ENCODE measurements at regions not wholly inside any gene's neighbourhood (a gene's known extent, or its start where the extent isn't known, plus 50 kb on each side); places are given as distances from the start of the nearest gene placed in this dataset.
"Not testable (repeated sequence)": the region's sequence is repeated elsewhere in the genome, so short reads cannot be mapped to it uniquely, and the experiment has no call there.

DNA sequence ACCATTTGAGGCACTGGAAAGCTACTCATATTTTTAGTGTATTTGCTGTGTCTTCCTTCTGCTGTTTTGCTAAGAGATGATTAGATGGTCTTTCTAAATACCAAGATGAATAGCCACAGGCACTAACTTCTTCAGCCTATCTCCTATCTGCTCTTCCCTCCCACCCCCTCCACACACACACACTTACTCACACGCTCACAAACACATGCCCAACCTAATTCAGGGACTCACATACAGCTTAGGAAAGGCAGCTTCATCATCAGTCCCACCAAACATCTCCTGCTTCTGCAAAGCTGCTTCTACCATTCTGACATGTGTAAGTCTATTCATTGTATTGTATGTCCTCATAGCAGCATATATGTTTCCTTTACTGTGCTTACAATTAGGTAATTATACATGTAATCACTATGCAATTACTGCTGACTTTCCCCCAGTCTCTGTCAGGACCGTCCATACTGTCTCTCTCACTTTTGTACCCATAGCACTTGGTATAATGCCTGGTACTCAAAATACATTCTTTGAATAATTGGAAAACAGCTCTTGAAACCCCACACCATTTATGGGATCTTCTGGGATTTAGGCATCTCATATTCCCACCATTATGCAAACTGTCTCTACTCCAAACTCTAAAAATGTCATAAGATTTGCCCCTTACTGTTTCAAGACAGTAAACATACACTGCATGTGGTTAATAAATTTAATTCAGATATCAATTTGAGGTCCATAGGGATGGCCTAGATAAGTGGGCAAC, 83.3 kb upstream of the HIF1A start:
- intact Hi-C loops (cut with DNase I; ENCODE audit: low total_unique reads): no loop called here
- no peak overlapping the region for H3K27ac ChIP-seq
- H3K27me3 ChIP-seq: no peaks in the 10 kb centered on the region
- H3K4me1 ChIP-seq: no peaks in the 10 kb centered on the region
- no peak overlapping the region for H3K4me3 ChIP-seq
- no peak for DNase-seq
- H3K9me3 ChIP-seq: no peaks in the 10 kb centered on the region
- H3K36me3 ChIP-seq: no peaks in the 10 kb centered on the region
- TF ChIP-seq, protein P1, sequence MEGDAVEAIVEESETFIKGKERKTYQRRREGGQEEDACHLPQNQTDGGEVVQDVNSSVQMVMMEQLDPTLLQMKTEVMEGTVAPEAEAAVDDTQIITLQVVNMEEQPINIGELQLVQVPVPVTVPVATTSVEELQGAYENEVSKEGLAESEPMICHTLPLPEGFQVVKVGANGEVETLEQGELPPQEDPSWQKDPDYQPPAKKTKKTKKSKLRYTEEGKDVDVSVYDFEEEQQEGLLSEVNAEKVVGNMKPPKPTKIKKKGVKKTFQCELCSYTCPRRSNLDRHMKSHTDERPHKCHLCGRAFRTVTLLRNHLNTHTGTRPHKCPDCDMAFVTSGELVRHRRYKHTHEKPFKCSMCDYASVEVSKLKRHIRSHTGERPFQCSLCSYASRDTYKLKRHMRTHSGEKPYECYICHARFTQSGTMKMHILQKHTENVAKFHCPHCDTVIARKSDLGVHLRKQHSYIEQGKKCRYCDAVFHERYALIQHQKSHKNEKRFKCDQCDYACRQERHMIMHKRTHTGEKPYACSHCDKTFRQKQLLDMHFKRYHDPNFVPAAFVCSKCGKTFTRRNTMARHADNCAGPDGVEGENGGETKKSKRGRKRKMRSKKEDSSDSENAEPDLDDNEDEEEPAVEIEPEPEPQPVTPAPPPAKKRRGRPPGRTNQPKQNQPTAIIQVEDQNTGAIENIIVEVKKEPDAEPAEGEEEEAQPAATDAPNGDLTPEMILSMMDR (IDR thresholded peaks at IDR 0.05): no peak
- TF ChIP-seq POLR2A (IDR thresholded peaks at IDR 0.05): no peak

DNA sequence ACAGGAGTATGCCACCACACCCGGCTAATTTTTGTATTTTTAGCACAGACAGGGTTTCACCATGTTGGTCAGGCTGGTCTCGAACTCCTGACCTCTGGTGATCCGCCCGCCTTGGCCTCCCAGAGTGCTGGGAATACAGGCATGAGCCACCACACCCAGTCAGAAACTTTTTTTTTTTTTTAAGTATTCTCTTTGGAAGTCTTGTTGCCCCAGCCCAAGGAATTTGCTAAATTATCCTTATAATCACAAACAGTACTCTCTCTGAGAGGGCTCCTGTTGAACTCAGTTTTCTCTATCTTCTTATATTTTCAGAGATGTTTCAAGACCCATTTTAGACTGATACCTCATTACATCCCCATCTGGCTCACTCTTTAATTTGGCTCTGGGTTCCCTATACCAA, 82.3 kb upstream of the HIF1A start:
- H3K27me3 ChIP-seq; H3K4me3 ChIP-seq; H3K9me3 ChIP-seq; H3K4me1 ChIP-seq; intact Hi-C loops (cut with DNase I; ENCODE audit: low total_unique reads); H3K27ac ChIP-seq; DNase-seq; H3K36me3 ChIP-seq: not testable (repeated sequence)

DNA sequence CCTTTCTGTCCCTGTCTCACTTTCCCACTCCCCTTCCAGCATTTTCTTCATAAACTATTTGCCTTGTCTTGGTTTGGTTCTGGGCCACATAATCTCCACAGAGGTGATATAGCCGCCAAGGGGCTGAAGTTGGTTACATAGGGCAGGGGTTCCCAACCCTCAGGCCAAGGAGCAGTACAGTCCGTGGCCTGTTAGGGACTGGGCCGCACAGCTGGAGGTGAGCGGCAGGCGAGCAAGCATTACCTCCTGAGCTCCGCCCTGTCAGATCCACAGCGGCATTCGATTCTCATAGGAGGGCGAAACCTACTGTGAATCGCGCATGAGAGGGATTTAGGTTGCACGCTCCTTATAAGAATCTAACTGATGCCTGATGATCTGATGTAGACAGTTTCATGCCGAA, 80.6 kb upstream of the HIF1A start:
- H3K9me3 ChIP-seq: no peaks in the 10 kb centered on the region
- H3K27ac ChIP-seq: no peak overlapping the region
- TF ChIP-seq, protein P1 (IDR thresholded peaks at IDR 0.05): no peak
- TF ChIP-seq POLR2A (IDR thresholded peaks at IDR 0.05): no peak
- H3K27me3 ChIP-seq: no peaks in the 10 kb centered on the region
- intact Hi-C loops (cut with DNase I; ENCODE audit: low total_unique reads): no loop called here
- H3K36me3 ChIP-seq: no peaks in the 10 kb centered on the region
- H3K4me1 ChIP-seq: no peaks in the 10 kb centered on the region
- H3K4me3 ChIP-seq: no peak overlapping the region
- DNase-seq: no peak

DNA sequence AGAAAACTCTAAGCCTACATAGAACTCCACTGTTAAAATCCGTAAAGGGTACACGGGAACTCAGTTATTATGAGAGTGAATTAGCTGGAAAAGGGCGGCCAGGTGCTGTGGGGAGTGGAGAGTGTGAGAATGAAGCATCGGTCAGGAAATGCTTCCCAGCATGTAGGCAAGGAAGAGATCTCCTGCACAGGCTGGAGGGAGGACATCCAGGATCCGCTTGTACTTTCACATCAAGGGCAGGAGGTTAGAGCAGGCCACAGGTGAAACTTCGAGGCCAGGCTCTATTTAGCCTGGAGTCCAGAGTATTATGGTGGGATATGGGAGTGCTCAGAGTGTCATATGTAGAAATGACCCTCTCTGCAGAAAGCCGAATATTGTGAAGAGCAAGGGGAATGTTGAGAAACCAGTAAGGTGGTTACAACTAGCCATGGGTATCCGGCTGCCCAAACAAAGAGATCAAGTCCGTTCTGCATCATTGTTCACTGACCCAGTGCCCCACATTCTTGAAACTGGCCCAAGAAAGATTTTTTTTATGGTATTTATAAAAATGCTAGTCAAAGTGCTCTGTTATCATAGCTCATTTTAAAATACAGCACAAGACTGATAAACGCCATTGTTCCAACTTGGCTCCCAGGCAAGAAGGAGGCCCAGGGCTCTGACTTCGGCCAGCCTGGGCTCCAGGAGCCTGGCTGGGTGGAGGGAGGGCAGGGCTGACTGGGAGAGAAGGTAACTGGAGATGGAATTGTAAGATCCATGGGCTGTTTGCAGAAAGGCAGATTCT, 79.4 kb upstream of the HIF1A start:
- Histone ChIP-seq H3K4me3 (no peak overlapping the region), H3K9me3 (no peaks in the 10 kb centered on the region), H3K27me3 (no peaks in the 10 kb centered on the region), H3K27ac (peak overlapping the region in 1 of 2 donors; percentile 44), H3K4me1 (no peaks in the 10 kb centered on the region), H3K36me3 (no peaks in the 10 kb centered on the region)
- DNase-seq: no peak
- intact Hi-C loops (cut with DNase I; ENCODE audit: low total_unique reads): no loop called here
- TF ChIP-seq POLR2A (IDR thresholded peaks at IDR 0.05): no peak
- TF ChIP-seq, protein P1 (IDR thresholded peaks at IDR 0.05): no peak

DNA sequence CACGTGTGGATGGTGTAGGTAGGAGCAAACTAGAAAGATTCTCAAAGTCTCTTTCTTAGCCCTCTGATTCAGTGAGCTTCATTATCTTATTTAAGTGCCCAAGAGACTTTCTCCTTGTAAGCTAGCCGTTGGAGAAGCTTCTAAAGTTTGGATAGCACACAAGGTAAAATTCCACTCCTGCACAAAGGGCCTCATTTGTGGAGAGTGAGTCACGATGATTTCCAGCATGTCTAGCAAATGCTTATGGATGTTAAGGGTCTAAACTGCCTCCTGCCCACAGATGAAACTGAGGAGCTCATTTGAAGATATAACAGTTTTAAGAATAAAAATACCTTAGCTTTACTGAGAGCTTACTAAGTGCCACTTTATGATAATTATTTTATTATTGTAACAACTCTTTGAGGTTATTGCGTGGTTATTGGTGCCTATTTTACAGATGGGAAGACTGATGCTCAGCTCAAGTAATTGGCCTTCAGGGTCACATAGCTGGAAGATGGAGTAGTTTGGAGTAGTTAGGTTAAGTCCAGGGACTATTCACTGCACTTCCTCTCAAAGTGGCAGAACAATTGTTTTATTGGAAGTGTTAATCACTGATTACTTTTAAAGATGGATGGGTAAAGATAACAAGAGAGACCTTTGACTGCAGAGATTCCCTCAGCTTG, 78.7 kb upstream of the HIF1A start:
- Histone ChIP-seq H3K9me3 (no peaks in the 10 kb centered on the region), H3K27ac (peak overlapping the region in 1 of 2 donors; percentile 44), H3K36me3 (no peaks in the 10 kb centered on the region), H3K4me3 (no peak overlapping the region), H3K4me1 (no peaks in the 10 kb centered on the region), H3K27me3 (no peaks in the 10 kb centered on the region)
- TF ChIP-seq, protein P1 (IDR thresholded peaks at IDR 0.05): no peak
- intact Hi-C loops (cut with DNase I; ENCODE audit: low total_unique reads): no loop called here
- no peak for DNase-seq
